ENCODE measurements at regions not wholly inside any gene's neighbourhood (a gene's known extent, or its start where the extent isn't known, plus 50 kb on each side); places are given as distances from the start of the nearest gene placed in this dataset.

- H3K4me3 Mint-ChIP-seq: no peak overlapping the region
- H3K27me3 Mint-ChIP-seq: no peaks in the 10 kb centered on the region
- peaks cover 8% of the 10 kb centered on the region for H3K4me1 Mint-ChIP-seq (ENCODE audit: unreplicated experiment)
- peak overlapping the region; percentile 17 for H3K27ac Mint-ChIP-seq
- H3K36me3 Mint-ChIP-seq: peaks cover 3% of the 10 kb centered on the region
- DNase-seq (ENCODE audit: extremely low spot score, unreplicated experiment): no peak
- no peaks in the 10 kb centered on the region for H3K9me3 Mint-ChIP-seq
- no peak for TF ChIP-seq CTCF (conservative IDR thresholded peaks at IDR 0.05)
These were observed 529.2 kb downstream of the USP25 start for GRCh38 chr21:16258844-16259611.

GRCh38 chr21:16262091-16262490, 532.3 kb downstream of the USP25 start:
- H3K9me3 Mint-ChIP-seq: no peaks in the 10 kb centered on the region
- H3K27ac Mint-ChIP-seq: no peak overlapping the region
- no peak overlapping the region for H3K4me3 Mint-ChIP-seq
- DNase-seq (ENCODE audit: extremely low spot score, unreplicated experiment): no peak
- no peaks in the 10 kb centered on the region for H3K27me3 Mint-ChIP-seq
- peaks cover 8% of the 10 kb centered on the region for H3K4me1 Mint-ChIP-seq (ENCODE audit: unreplicated experiment)
- TF ChIP-seq CTCF (conservative IDR thresholded peaks at IDR 0.05): no peak
- peaks cover 3% of the 10 kb centered on the region for H3K36me3 Mint-ChIP-seq

DNA sequence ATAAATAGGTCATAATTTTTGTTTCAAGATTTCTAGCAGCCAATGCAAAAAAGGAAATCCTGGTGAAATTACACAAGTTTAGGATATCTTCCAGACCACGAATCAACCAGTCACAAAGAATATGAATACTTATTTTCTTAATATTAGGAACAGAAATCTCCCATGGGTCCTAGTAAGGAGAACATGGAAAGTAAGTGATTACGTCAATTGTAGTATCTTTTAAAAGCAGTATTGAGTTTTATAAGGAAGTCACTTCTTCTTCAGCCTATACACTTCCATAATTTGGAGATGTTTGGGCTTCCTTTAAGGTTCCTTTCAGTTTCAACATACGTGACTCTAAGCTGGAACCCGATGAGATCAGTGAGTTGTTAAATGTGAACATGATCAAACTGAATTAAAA, 534.5 kb downstream of the USP25 start:
- peaks cover 1% of the 10 kb centered on the region for H3K4me1 Mint-ChIP-seq (ENCODE audit: unreplicated experiment)
- no peak for TF ChIP-seq CTCF (conservative IDR thresholded peaks at IDR 0.05)
- no peak for DNase-seq (ENCODE audit: extremely low spot score, unreplicated experiment)
- H3K27me3 Mint-ChIP-seq: no peaks in the 10 kb centered on the region
- H3K4me3 Mint-ChIP-seq: no peak overlapping the region
- H3K9me3 Mint-ChIP-seq: no peaks in the 10 kb centered on the region
- H3K36me3 Mint-ChIP-seq: peaks cover 3% of the 10 kb centered on the region
- no peak overlapping the region for H3K27ac Mint-ChIP-seq

GRCh38 chr21:16269476-16269875, 539.7 kb downstream of the USP25 start:
- DNase-seq (ENCODE audit: extremely low spot score, unreplicated experiment): no peak
- Mint-ChIP-seq H3K4me1 (ENCODE audit: unreplicated experiment) (no peaks in the 10 kb centered on the region), H3K27ac (no peak overlapping the region), H3K9me3 (no peaks in the 10 kb centered on the region), H3K27me3 (no peaks in the 10 kb centered on the region), H3K36me3 (peaks cover 5% of the 10 kb centered on the region), H3K4me3 (no peak overlapping the region)
- no peak for TF ChIP-seq CTCF (conservative IDR thresholded peaks at IDR 0.05)

DNA sequence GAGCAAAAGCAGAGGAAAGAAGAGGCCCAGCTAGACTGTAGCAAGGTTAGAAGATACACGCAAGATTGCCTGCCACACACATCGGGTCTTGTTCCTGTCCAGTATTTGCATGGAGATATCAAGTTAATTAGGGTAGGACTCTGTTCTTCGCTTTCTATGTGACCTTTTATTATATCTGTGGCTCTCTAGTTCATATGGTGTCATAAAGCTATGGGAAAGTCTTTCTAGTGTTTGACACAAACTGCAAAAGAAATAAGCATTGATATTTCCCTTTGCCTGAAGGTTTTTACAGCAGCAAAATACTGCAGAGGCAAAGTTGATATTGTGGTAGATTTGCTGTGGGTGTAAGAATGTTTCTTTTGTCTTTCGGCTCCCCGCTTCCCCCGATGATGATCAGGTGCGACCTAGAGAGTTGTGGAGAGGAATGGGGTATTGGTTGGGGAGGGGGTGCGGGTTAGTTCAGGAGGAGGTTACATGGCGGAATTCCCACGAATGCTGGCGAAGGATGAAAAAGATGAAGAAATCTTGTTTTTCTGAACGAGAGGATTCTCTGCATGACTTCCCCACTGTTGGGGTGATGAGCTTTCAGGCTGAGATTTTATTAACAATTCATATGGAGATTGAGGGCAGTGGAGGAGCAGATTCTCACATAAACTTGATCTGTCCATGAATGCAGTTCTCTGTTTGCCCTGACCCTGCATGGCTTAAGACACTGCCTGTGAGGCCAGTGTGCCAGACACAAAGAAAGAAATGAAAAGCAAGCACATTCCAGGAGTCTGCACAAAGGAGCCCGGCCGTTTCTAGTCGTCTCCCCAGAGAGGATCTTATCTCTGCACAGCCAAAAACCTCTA, 550.2 kb downstream of the USP25 start:
- peak; percentile 69 for DNase-seq (ENCODE audit: extremely low spot score, unreplicated experiment)
- H3K4me3 Mint-ChIP-seq: peak overlapping the region; percentile 88
- no peaks in the 10 kb centered on the region for H3K27me3 Mint-ChIP-seq
- H3K4me1 Mint-ChIP-seq (ENCODE audit: unreplicated experiment): peaks cover 45% of the 10 kb centered on the region
- no peaks in the 10 kb centered on the region for H3K9me3 Mint-ChIP-seq
- no peaks in the 10 kb centered on the region for H3K36me3 Mint-ChIP-seq
- TF ChIP-seq CTCF (conservative IDR thresholded peaks at IDR 0.05): peak; percentile 54
- peak overlapping the region; percentile 96 for H3K27ac Mint-ChIP-seq

All from type B pancreatic cell (in vitro differentiated cells).